ENCODE measurements at regions not wholly inside any gene's neighbourhood (a gene's known extent, or its start where the extent isn't known, plus 50 kb on each side); places are given as distances from the start of the nearest gene placed in this dataset.

DNA sequence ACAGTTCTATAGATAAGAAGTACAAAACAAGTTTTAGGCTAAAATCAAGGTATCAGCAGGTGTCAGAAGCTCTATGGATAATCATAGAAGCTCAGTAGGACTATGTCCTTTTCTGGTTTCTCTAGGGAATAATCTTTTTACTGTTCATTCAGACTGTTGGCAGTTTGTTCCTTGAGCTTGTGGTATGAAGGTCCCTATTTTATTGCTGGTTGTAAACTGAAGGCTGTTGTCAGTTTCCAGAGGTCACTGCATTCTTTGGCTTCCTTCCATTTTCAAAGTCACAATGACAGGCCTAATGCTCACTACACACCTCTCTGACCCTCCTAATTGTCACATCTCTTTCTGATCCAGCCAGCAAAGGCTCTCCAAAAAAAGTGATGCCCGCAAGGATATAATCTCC, 337.9 kb upstream of the EDNRB start:
- TF ChIP-seq, protein P1, sequence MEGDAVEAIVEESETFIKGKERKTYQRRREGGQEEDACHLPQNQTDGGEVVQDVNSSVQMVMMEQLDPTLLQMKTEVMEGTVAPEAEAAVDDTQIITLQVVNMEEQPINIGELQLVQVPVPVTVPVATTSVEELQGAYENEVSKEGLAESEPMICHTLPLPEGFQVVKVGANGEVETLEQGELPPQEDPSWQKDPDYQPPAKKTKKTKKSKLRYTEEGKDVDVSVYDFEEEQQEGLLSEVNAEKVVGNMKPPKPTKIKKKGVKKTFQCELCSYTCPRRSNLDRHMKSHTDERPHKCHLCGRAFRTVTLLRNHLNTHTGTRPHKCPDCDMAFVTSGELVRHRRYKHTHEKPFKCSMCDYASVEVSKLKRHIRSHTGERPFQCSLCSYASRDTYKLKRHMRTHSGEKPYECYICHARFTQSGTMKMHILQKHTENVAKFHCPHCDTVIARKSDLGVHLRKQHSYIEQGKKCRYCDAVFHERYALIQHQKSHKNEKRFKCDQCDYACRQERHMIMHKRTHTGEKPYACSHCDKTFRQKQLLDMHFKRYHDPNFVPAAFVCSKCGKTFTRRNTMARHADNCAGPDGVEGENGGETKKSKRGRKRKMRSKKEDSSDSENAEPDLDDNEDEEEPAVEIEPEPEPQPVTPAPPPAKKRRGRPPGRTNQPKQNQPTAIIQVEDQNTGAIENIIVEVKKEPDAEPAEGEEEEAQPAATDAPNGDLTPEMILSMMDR (IDR thresholded peaks at IDR 0.05; ENCODE audit: poor library complexity, severe bottlenecking) = no peak
- no peak for TF ChIP-seq EP300 (conservative IDR thresholded peaks at IDR 0.05; ENCODE audit: poor library complexity, severe bottlenecking)
- no peak for TF ChIP-seq POLR2AphosphoS5 (IDR thresholded peaks at IDR 0.05)
- no peak for TF ChIP-seq RAD21 (conservative IDR thresholded peaks at IDR 0.05)
- no peak for TF ChIP-seq EZH2 (IDR thresholded peaks at IDR 0.05; ENCODE audit: borderline replicate concordance, insufficient read depth, low read length, poor library complexity, severe bottlenecking)
- TF ChIP-seq SMC3 (conservative IDR thresholded peaks at IDR 0.05; ENCODE audit: poor library complexity) = no peak

Measured in neural cell (in vitro differentiated cells).